GM19043 (cell line): ENCODE measurements at regions not wholly inside any gene's neighbourhood (a gene's known extent, or its start where the extent isn't known, plus 50 kb on each side); places are given as distances from the start of the nearest gene placed in this dataset.
"Not testable (repeated sequence)": the region's sequence is repeated elsewhere in the genome, so short reads cannot be mapped to it uniquely, and the experiment has no call there.

Experiments
- ATAC-seq: cut with Tn5 transposase; IDR thresholded peaks from one replicate; pipeline ENCODE4 v1.9.1; 2021; ENCODE audit warnings: low read depth; ENCODE audit not compliant: unreplicated experiment

DNA sequence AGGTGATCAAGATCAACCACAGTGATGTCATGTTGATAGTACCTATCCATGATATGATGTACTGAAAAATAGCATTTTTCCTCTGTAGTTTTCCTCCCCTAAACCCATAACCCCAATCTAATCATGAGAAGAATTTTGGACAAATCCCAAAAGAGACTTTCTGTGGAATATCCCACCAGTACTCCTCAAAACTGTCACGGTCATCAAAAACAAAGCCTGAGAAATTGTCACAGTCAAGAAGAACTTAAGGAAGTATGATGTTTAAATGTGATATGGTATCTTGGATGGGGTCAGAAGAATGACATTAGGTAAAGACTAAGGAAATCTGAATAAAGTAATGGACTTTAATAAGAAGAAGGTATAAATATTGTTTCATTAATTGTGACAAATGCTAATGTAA, 248.8 kb downstream of the RMST start:
- no peak for ATAC-seq

DNA sequence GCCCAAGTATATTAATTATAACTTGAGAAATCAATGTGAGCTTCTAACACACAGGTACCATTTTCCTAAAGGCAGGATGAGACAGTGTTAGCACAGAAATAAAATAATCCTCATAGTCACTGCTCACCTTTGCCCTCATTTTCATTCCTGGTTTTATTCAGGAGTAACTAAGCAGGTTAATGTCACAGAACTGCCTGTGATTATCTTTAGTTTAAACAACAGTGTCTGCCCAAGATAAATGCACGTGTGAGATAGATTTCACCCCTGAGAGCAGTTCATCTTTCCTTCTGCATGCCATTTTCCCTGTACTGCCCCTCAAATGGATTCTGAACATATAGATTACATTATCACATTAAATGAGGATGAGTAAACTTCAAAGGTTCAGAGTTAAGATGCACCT, 250.7 kb downstream of the RMST start:
- ATAC-seq: no peak

DNA sequence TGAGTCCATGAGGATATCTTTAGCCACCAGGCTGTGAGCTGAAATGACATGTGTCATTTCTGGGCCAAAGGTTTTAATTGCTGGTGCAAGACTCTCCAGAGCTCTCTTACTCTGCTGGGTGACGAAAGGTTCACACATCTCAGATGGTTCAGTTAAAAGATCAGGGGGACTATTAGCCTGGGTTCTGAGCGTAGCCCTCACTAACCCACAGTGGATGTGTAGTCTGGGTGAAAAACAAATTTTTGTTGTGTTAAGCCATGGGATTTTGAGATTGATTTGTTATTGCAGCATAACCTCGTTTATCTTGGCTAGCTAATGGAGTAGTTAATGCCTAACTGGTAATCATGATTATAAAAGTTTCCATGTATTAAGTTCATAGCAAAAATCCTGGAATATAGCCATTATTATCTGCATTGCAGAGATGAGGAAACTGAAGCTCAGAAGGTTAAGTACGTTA, 251.5 kb downstream of the RMST start:
- ATAC-seq: no peak

DNA sequence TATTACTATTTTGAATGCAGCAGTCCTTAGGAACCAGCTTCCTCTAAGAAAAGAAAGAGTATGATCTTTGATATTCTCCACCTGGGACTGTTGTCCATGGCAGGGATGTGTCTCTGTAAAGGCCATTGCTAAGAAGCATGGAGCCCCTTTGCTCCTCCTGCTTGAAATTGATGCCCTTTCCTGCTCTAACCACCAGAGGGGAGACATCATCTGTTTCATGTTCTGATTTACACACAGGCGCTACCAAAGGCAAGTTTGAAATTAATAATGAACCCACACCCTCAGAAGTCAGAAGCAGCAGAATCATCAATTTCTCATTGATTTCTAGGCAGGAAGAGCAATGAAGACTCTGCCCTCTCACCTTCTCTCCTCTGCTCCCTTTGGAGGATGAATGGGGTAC, 253.8 kb downstream of the RMST start:
- ATAC-seq: no peak

DNA sequence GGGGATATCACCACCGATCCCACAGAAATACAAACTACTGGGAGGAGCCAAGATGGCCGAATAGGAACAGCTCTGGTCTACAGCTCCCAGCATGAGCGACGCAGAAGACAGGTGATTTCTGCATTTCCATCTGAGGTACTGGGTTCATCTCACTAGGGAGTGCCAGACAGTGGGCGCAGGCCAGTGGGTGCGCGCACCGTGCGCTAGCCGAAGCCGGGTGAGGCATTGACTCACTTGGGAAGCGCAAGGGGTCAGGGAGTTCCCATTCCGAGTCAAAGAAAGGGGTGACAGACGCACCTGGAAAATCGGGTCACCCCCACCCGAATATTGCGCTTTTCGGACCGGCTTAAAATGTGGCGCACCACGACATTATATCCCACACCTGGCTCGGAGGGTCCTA, 261.2 kb downstream of the RMST start:
- ATAC-seq: not testable (repeated sequence)

DNA sequence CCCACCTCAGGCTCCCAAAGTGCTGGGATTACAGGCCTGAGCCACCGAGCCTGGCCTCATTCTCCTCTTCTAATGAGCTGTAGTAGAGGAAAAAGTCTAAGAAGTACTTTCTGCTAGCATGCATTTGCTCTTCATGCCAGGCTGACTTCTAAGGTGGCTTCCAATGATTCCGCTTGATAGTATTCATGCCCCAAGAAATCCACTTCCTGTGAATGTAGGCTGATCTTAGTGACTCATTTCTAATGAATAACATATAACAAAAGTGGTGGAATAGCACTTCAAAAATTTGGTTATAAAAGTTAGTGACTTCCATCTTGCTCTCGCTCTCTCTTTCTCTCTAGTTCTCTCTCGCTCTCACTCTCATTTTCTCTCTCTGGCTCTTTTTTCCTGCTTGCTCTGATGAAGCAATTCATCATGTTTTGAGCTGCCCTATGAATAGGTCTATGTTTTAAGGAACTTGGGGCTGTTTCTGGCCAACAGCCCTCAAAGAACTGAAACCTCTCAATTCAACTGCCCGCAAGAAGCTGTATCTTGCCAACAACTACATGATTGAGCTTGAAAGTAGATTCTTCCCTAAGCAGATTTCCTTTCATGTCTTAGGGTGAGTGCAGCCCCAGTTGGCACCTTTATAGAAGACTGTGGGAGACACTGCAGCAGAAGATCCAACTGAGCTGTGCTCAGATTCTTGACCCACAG, 282.9 kb downstream of the RMST start:
- no peak for ATAC-seq

DNA sequence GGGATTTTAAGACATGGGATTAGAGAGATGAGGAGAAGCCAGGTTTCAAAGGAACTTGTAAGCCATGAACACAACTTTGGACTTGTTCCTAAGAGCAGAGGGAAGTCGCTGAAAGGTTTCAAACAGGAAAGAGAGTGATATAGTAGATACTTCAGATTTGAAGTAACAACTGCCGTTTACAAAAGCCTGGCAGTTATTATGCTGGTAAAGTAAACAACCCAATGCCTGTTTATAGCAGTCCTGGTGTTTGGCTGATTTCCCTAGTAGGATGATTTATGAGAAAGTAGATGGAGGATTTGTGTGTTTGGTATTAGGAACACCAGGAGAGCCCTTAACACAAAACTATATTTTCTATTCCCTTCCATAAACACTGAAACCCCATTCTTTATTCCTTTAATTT, 285.7 kb downstream of the RMST start:
- no peak for ATAC-seq

DNA sequence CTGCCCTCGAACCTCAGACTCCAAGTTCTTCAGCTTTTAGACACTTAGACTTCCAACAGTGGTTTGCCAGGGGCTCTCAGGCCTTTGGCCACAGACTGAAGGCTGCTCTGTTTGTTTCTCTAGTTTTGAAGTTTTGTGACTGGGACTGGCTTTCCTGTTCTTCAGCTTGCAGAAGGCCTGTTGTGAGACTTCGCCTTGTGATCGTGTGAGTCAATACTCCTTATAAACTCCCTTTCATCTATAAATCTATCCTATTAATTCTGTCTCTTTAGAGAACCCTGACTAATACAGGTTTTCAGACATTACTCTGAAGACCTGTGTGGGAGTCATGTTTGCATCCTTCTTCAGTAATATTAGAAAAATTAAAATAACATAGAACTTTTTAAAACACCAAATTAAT, 289.1 kb downstream of the RMST start:
- ATAC-seq: no peak

DNA sequence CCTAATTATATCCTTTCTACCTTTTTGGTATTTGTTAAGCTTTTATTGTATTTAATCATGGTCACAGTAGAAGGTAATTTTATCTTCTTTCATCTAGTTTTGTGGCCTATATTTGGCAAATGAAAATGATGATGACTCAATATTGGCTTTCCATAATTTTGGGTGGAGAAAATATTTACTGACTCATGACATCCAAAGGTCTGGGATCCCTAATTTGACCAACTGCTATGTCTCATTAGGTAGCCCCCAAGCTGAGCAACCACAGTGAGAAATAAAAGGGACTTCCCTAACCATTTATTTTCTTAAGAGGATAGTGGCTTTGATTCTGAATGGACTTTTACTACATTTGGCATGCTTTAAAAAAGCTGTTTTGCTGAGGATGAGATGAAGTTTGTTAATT, 289.5 kb downstream of the RMST start:
- ATAC-seq: no peak

DNA sequence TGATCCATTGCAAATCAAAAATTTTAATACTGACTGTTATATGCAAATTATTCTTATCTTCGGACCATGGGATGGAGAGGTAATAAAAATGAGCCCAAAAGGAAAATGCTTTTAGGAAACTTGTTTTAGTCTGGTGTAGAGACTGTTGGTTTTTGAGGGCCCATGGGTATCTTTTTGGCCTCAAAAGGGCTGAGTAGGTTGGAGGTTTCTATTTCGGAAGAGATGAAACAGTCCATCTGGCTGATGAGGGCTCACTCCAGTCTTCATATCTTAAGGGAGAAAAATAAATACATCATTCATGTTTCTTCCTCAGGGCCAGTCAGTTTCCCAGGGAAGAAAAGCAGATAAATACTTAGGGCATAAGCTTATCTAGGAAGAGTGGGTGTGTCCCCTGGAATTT, 290.7 kb downstream of the RMST start:
- ATAC-seq: no peak

DNA sequence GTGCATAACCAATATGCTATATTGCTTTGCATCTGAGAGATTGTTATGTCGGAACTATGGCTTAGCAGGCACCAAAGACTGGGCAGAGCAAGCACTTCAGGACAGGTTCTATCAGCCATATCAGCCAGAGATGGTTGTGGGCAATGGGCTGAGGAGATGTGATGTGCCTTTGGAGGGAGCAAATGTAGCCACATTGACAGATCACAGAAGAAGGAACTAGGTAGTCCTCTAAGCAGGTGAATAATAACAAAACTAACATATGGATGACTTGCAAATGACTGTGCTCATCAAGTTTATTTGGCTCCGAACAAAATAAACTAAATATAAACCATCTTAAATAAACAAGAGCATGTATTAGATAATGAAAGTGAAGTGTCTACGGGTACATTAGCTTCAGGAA, 291.7 kb downstream of the RMST start:
- ATAC-seq: no peak

DNA sequence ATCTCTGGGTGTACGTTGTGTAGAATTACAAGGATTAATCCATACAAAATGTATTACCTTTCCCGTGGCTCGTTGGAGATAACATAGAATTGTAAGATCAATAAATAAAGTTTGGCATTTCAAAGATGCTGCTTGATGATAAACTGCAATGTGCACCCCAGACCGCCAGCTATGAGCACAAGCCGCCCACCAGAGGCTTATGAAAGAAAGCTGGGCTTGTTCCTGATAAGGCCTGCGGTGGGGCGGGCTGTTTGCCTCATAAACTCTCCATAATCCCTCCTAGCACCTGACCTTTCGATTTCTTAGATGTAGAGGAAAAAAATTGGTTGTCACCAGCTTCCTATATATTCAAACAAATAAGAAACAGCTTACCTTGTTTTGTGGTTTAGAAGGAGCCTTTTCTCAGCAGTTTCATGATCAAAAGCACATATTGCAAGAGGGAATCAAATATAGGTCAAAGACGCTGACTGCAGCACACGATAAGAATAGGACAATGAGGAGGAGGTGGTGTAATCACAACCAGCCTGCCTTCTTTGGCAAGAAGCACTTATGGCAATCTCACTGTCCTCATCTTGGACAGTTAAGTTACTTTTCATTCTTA, 293.6 kb downstream of the RMST start:
- ATAC-seq: no peak

DNA sequence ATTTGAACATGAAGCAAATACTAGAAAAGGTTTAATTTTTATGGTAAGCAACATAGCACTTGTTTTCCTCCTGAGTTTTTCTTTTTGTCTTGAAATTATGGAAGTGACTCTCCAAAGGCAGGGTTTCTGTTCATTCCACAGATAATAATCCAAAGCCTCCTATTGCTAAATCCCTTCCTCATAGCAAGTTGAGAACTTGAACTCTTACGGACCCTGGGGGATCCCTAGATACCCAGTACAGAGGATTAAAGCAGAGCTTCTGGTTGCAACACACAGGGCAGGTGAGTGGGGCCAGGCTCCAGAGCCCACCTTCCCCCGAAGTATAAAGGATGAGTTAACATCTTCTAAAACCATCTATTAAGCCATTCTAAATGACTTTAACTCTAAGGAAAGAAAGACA, 294.1 kb downstream of the RMST start:
- ATAC-seq: no peak

DNA sequence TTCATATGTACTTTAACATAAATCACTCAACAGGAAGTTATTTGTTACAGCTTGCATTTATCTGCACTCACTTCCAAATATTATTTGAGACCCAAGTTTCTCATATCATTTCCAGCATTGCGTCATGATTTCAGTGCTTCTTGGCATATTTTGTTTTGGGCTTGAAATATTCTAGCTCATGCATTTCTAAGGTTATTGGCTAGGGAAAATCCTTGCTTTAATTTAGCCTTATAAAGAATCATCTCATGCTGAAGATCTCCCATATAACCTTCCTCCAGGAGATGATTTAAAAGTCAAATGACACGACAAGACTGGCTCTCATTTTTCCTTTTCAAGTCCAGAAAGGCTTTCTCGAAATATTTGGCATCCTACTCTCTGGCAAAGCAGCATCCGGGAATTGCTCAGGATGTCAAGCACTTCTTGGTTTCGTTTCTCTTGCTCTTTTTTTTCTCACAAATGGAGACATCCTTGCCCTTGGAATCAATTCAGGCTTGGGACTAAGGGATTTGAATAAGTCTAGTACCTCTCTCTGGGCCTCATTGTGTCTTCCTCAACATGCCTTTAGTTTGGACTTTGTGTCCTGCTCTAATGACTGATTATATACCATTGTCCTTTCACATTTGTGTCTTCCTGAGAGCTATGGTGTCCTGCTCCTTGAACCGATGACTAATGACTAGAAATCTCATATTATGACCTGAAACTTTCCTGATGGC, 295.0 kb downstream of the RMST start:
- no peak for ATAC-seq

DNA sequence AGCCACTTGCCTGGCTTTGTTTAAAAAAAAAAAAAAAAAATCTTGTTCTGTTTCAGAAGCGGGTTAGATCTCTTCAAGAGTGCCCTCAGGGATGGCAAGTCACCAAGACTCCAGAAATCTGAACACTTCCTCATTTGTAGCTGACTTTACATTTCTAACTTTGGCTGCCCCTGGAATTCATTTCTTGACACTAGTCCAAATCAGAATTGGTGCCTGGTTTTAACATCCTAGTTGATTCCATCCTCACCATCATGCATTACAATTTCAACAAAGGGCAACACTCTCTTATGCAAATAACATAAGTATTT, 295.5 kb downstream of the RMST start:
- ATAC-seq: no peak

DNA sequence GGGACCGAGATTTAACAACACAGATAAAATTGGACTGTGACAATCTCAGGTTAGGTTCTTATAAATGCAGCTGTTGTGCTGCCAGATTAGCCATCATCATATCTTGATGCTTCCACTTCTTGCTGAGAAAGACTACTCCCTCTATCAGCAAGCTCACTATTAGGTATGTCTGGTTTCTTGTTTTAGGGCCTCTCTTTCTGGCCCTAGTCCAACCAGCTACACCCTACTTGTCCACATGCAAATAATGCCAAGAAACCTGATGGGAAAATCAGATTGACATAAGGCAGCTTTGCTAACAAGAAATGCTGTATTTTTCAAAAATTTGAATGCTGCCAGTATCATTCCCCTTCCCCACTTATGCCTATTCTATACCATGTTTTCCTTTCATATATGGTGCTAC, 296.0 kb downstream of the RMST start:
- no peak for ATAC-seq

DNA sequence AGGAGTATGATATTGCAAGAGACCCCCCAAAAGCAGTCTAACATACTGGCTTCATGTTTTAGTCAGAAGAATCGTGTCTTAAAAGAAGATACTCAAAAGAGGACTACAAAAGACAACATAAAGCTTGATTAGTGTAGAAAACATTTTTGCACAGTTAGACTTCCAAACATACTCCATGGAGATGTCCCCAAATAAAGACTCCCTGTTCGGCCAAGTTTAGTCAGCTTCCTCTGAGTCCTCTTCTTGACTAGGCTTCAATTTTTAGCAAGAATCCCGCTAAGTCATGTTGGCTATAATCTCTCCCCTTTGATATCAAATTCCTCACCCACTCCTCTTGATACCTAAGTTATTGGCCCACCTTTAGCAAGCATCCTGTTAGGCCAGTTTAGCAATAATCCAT, 298.0 kb downstream of the RMST start:
- no peak for ATAC-seq

DNA sequence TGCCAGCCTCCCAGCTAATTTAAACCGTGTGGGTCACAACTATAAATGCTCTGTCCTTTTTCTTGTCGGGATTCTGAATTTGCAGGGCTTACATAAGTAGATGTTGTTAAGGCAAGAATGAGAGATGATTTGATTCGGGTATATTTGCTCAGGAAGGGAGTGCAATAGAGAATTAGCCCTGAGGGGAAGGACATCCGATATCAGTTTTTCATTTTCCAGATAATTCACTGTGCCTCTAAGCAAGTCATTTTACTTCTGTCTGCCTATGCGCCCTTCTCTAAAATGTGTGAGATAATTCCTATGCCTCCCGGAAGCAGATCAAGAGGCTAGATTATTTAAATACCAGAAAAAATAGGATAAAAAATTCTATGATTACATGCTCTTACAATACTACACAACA, 300.5 kb downstream of the RMST start:
- no peak for ATAC-seq

DNA sequence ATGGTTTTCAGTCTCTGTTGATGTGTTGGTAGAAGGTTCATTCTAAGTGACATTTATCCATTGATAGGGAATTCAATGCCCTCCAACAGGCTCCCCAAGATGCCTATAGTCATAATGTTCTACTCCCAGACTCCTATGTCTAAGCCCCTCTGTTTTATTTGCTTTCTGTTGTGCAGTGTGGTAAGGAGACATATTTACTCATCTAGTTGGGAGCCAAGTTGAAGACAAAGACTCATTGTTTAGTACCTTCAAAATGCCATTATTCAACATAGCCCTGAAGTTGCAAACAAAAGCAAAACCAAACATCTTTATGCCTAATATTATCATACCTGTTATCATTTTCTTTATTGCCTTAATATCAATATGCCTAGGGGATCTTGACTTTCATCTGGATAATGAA, 302.1 kb downstream of the RMST start:
- ATAC-seq: no peak

DNA sequence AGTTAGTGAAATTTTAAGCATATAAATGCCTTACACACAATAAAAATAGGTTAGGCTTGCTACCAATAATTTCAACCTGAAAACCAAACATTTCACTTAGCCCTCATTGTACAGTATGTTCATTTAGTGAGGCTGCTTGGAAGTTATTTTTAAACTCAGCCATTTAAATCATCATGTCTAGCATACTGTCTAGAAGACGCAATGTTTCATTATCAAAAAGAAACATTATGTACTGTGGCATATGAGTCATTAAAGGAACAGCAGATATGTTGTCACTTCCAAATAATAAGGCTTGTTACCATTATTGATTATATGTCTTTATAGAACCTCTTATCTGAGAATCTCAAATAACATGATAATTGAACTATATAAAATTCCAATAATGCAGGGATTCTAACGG, 304.7 kb downstream of the RMST start:
- no peak for ATAC-seq

DNA sequence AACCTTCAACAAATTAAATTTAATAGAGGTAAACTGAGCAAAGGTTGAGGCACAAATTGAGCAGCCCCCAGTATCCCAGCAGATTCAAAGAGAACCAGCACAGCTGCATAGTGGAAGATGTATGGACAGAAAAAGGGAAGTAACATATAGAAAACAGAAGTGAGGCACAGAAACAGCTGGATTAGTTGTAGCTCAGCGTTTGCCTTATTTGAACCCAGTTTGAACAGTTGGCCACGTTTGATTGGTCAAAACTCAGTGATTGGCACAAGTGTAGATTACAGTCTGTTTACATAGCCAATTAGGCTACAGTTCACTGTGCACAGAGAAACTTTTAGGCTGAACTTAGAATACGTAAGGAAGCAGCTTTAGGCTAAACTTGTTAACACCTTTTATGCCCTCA, 315.5 kb downstream of the RMST start:
- ATAC-seq: no peak

DNA sequence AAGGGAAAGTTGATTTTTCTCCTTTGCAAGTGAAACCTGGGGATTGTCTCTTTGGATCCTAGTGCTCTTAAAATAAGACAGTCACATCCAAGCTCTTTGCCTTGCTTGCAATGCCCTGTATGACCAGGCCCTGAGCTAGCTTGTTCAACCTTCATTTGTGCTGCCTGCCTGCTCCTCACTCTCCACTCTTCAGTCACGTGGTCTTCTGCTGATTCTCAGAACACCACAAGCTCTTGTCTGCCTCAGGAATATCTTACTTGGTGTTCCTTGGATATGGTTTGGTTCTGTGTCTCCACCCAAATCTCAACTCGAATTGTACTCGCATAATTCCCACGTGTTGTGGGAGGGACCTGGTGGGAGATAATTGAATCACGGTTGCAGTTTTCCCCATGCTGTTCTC, 318.7 kb downstream of the RMST start:
- no peak for ATAC-seq
